Neural cell (in vitro differentiated cells): ENCODE measurements at regions not wholly inside any gene's neighbourhood (a gene's known extent, or its start where the extent isn't known, plus 50 kb on each side); places are given as distances from the start of the nearest gene placed in this dataset.
"Not testable (repeated sequence)": the region's sequence is repeated elsewhere in the genome, so short reads cannot be mapped to it uniquely, and the experiment has no call there.

Experiments used
- CTCF ChIP-seq: fragments of 450-650 bp; IDR thresholded peaks from 2 replicates; pipeline ENCODE4 v1.5.1; 2014; ENCODE audit warnings: antibody characterized with exemption, mild to moderate bottlenecking, moderate library complexity; ENCODE audit not compliant: poor library complexity, severe bottlenecking
- MXI1 ChIP-seq: fragments of 450-650 bp; conservative IDR thresholded peaks from 2 replicates; pipeline ENCODE4 v1.6.1; 2014; ENCODE audit warnings: antibody characterized with exemption, mild to moderate bottlenecking; ENCODE audit not compliant: poor library complexity, severe bottlenecking

- TF ChIP-seq CTCF, MXI1: not testable (repeated sequence)
Measured at GRCh38 chr6:11299876-11300428, 67.5 kb upstream of the NEDD9 start.
